Breast epithelium (tissue), 3 donors: ENCODE measurements at regions not wholly inside any gene's neighbourhood (a gene's known extent, or its start where the extent isn't known, plus 50 kb on each side); places are given as distances from the start of the nearest gene placed in this dataset.

Source experiments
- CTCF ChIP-seq, 3 donors: fragments of 450-650 bp; IDR thresholded peaks; one replicate each; pipeline ENCODE4 v1.5.1; 2016 to 2017; ENCODE audit warnings: antibody characterized with exemption in 3 of 3, mild to moderate bottlenecking in 3 of 3, moderate library complexity in 3 of 3
- POLR2A ChIP-seq: fragments of 450-650 bp; IDR thresholded peaks from one replicate; pipeline ENCODE4 v1.6.1; 2016; ENCODE audit warnings: antibody characterized with exemption, mild to moderate bottlenecking, moderate library complexity
- POLR2AphosphoS5 ChIP-seq, 3 donors: sonication (generic); formaldehyde crosslinking; IDR thresholded peaks; one replicate each; pipeline ENCODE4 v1.6.1; 2017; ENCODE audit warnings: antibody characterized with exemption in 3 of 3

- TF ChIP-seq POLR2A (no peak), CTCF (IDR thresholded peaks at IDR 0.05) (no peak), POLR2AphosphoS5 (IDR thresholded peaks at IDR 0.05) (no peak)
These were observed 373.6 kb downstream of the FBXW7 start for GRCh38 chr4:152162331-152162697.
